ENCODE measurements at regions not wholly inside any gene's neighbourhood (a gene's known extent, or its start where the extent isn't known, plus 50 kb on each side); places are given as distances from the start of the nearest gene placed in this dataset.

GRCh38 chr11:70544774-70545609, 146.7 kb downstream of the CTTN start:
- no peak overlapping the region for H3K4me3 ChIP-seq (ENCODE audit: low read depth, low read length)
- DNase-seq (ENCODE audit: low read depth), result no peak

GRCh38 chr11:70545610-70545912, 147.2 kb downstream of the CTTN start:
- DNase-seq (ENCODE audit: low read depth), result no peak
- H3K4me3 ChIP-seq (ENCODE audit: low read depth, low read length), result no peak overlapping the region

- no peak for DNase-seq (ENCODE audit: low read depth)
- H3K4me3 ChIP-seq (ENCODE audit: low read depth, low read length), result no peak overlapping the region
Observed at GRCh38 chr11:70546191-70546940, 148.0 kb downstream of the CTTN start.

GRCh38 chr11:70547386-70547785, 149.1 kb downstream of the CTTN start:
- no peak for DNase-seq (ENCODE audit: low read depth)
- H3K4me3 ChIP-seq (ENCODE audit: low read depth, low read length), result no peak overlapping the region

- DNase-seq (ENCODE audit: low read depth), result no peak
- no peak overlapping the region for H3K4me3 ChIP-seq (ENCODE audit: low read depth, low read length)
Observed at GRCh38 chr11:70547821-70548670, 149.7 kb downstream of the CTTN start.

- H3K4me3 ChIP-seq (ENCODE audit: low read depth, low read length), result no peak overlapping the region
- no peak for DNase-seq (ENCODE audit: low read depth)
Observed at GRCh38 chr11:70548976-70549375, 150.6 kb downstream of the CTTN start.

- no peak overlapping the region for H3K4me3 ChIP-seq (ENCODE audit: low read depth, low read length)
- no peak for DNase-seq (ENCODE audit: low read depth)
Observed at GRCh38 chr11:70549386-70549785, 151.1 kb downstream of the CTTN start.

- DNase-seq (ENCODE audit: low read depth), result no peak
- no peak overlapping the region for H3K4me3 ChIP-seq (ENCODE audit: low read depth, low read length)
Observed at GRCh38 chr11:70549796-70550195, 151.5 kb downstream of the CTTN start.

GRCh38 chr11:70550456-70551195, 152.3 kb downstream of the CTTN start:
- H3K4me3 ChIP-seq (ENCODE audit: low read depth, low read length), result no peak overlapping the region
- no peak for DNase-seq (ENCODE audit: low read depth)

- no peak overlapping the region for H3K4me3 ChIP-seq (ENCODE audit: low read depth, low read length)
- DNase-seq (ENCODE audit: low read depth), result no peak
Observed at GRCh38 chr11:70551351-70552166, 153.2 kb downstream of the CTTN start.

GRCh38 chr11:70552167-70553150, 154.1 kb downstream of the CTTN start:
- no peak overlapping the region for H3K4me3 ChIP-seq (ENCODE audit: low read depth, low read length)
- DNase-seq (ENCODE audit: low read depth), result no peak

- no peak overlapping the region for H3K4me3 ChIP-seq (ENCODE audit: low read depth, low read length)
- no peak for DNase-seq (ENCODE audit: low read depth)
Observed at GRCh38 chr11:70555078-70555477, 156.7 kb downstream of the CTTN start.

- no peak for DNase-seq (ENCODE audit: low read depth)
Observed at GRCh38 chr11:70556884-70557741, 158.8 kb downstream of the CTTN start.

GRCh38 chr11:70557742-70558485, 159.6 kb downstream of the CTTN start:
- DNase-seq (ENCODE audit: low read depth), result no peak
- H3K4me3 ChIP-seq (ENCODE audit: low read depth, low read length), result no peak overlapping the region

More at GRCh38 chr11:70556884-70557741, 158.8 kb downstream of the CTTN start:
- no peak overlapping the region for H3K4me3 ChIP-seq (ENCODE audit: low read depth, low read length)

GRCh38 chr11:70558681-70559080, 160.4 kb downstream of the CTTN start:
- no peak for DNase-seq (ENCODE audit: low read depth)
- H3K4me3 ChIP-seq (ENCODE audit: low read depth, low read length), result no peak overlapping the region

- DNase-seq (ENCODE audit: low read depth), result no peak
- H3K4me3 ChIP-seq (ENCODE audit: low read depth, low read length), result no peak overlapping the region
Observed at GRCh38 chr11:70559516-70559915, 161.2 kb downstream of the CTTN start.
